HCT116 (cell line): ENCODE measurements at regions not wholly inside any gene's neighbourhood (a gene's known extent, or its start where the extent isn't known, plus 50 kb on each side); places are given as distances from the start of the nearest gene placed in this dataset.

Experiments used
- CTCF ChIP-seq, 3 experiments: fragments of 200-600 bp in 1 of 3; sonication (generic) in 1 of 3; IDR thresholded peaks in 2 of 3; conservative IDR thresholded peaks in 1 of 3; 2 replicates each; pipeline ENCODE4 v1.5.1; 2012 to 2017; ENCODE audit warnings: low read depth in 2 of 3, low read length in 2 of 3, antibody characterized with exemption in 1 of 3, borderline replicate concordance in 1 of 3, control low read depth in 1 of 3, mild to moderate bottlenecking in 1 of 3, mixed read lengths in 1 of 3, mixed run types in 1 of 3, moderate library complexity in 1 of 3; ENCODE audit not compliant: insufficient read depth in 1 of 3
- EZH2 ChIP-seq: fragments of 200-600 bp; sonication (generic); IDR thresholded peaks from 2 replicates; pipeline ENCODE4 v1.6.1; 2017; ENCODE audit warnings: antibody characterized with exemption, mixed run types
- JUND ChIP-seq: IDR thresholded peaks from 2 replicates; pipeline ENCODE4 v1.6.1; 2012
- POLR2AphosphoS5 ChIP-seq: IDR thresholded peaks from 2 replicates; pipeline ENCODE4 v1.6.1; 2011; ENCODE audit warnings: mild to moderate bottlenecking, low read depth, low read length, moderate library complexity
- ZFX ChIP-seq: fragments of 450-650 bp; IDR thresholded peaks from 2 replicates; pipeline ENCODE4 v1.6.1; 2017
- ZNF274 ChIP-seq: fragments of 200-500 bp; sonication (Bioruptor generic); IDR thresholded peaks from 2 replicates; pipeline ENCODE4 v1.6.1; 2014; ENCODE audit warnings: mild to moderate bottlenecking, low read depth, low read length, inconsistent platforms
- TF ChIP-seq, protein P1 (sequence below): IDR thresholded peaks from 2 replicates; pipeline ENCODE4 v1.6.1; 2011; ENCODE audit warnings: mild to moderate bottlenecking, low read length, moderate library complexity; ENCODE audit not compliant: insufficient replicate concordance; ENCODE audit errors: extremely low read depth

- TF ChIP-seq CTCF (IDR thresholded peaks at IDR 0.05 in 2 of 3, conservative IDR thresholded peaks at IDR 0.05 in 1 of 3; ENCODE audit: borderline replicate concordance in 1 of 3, insufficient read depth in 1 of 3, low read depth in 2 of 3, low read length in 2 of 3) (no peak), EZH2 (no peak), JUND (no peak), POLR2AphosphoS5 (no peak), ZNF274 (no peak), ZFX (no peak)
- TF ChIP-seq, protein P1, sequence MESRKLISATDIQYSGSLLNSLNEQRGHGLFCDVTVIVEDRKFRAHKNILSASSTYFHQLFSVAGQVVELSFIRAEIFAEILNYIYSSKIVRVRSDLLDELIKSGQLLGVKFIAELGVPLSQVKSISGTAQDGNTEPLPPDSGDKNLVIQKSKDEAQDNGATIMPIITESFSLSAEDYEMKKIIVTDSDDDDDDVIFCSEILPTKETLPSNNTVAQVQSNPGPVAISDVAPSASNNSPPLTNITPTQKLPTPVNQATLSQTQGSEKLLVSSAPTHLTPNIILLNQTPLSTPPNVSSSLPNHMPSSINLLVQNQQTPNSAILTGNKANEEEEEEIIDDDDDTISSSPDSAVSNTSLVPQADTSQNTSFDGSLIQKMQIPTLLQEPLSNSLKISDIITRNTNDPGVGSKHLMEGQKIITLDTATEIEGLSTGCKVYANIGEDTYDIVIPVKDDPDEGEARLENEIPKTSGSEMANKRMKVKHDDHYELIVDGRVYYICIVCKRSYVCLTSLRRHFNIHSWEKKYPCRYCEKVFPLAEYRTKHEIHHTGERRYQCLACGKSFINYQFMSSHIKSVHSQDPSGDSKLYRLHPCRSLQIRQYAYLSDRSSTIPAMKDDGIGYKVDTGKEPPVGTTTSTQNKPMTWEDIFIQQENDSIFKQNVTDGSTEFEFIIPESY = no peak
Observed at GRCh38 chr7:15829691-15830090, 143.2 kb upstream of the MEOX2 start.
